AG04450 (cell line): ENCODE measurements at regions not wholly inside any gene's neighbourhood (a gene's known extent, or its start where the extent isn't known, plus 50 kb on each side); places are given as distances from the start of the nearest gene placed in this dataset.
"Not testable (repeated sequence)": the region's sequence is repeated elsewhere in the genome, so short reads cannot be mapped to it uniquely, and the experiment has no call there.

Source experiments
- CTCF ChIA-PET: fragments of 300-600, 350-600 bp; formaldehyde crosslinking; extraction: SDS; loops from one replicate; lab custom pipeline; 2022; ENCODE audit warnings: antibody characterized with exemption, inconsistent platforms; lab: Charles Lee
- POLR2A ChIA-PET: fragments of 350-600 bp; formaldehyde crosslinking; extraction: SDS; loops from one replicate; lab custom pipeline; 2021; ENCODE audit warnings: antibody characterized with exemption, inconsistent platforms; lab: Yijun Ruan, JAX
- DNase-seq: peaks from one replicate; pipeline ENCODE4 v3.0.0-alpha.2; 2011; ENCODE audit warnings: low read depth, low spot score
- H3K27ac ChIP-seq: one replicate; pipeline ENCODE4 v1.5.1; 2012; ENCODE audit warnings: low read depth, low read length, control low read depth
- H3K27me3 ChIP-seq: one replicate; pipeline ENCODE4 v1.6.0; 2012; ENCODE audit warnings: low read length; ENCODE audit not compliant: control insufficient read depth, insufficient read depth
- H3K4me3 ChIP-seq: 2 replicates; pipeline ENCODE4 v1.5.1; 2011; ENCODE audit warnings: mild to moderate bottlenecking, low read depth, low read length, control low read depth
- H3K9me3 ChIP-seq: 2 replicates; pipeline ENCODE4 v1.5.1; 2012; ENCODE audit warnings: low read length; ENCODE audit not compliant: control insufficient read depth, insufficient read depth
- CTCF ChIP-seq: IDR thresholded peaks from 2 replicates; pipeline ENCODE4 v1.5.1; 2011; ENCODE audit warnings: low read depth, low read length, control low read depth, inconsistent platforms

- Histone ChIP-seq H3K9me3 (peaks cover 3% of the 10 kb centered on the region; the same call in 1 of the 2 replicates), H3K27ac (no peak overlapping the region), H3K27me3 (peaks cover 3% of the 10 kb centered on the region), H3K4me3 (no peak overlapping the region)
- CTCF ChIA-PET, result no interaction called here
- POLR2A ChIA-PET, result no interaction called here
- DNase-seq, result no peak
- TF ChIP-seq CTCF, result no peak
Measured at GRCh38 chr10:33773886-33774480, 439.5 kb upstream of the NRP1 start.

GRCh38 chr10:33773253-33773573, 438.7 kb upstream of the NRP1 start:
- peaks cover 3% of the 10 kb centered on the region for H3K27me3 ChIP-seq
- ChIA-PET CTCF (no interaction called here), POLR2A (no interaction called here)
- peaks cover 3% of the 10 kb centered on the region; the same call in 1 of the 2 replicates for H3K9me3 ChIP-seq
- no peak overlapping the region for H3K4me3 ChIP-seq
- TF ChIP-seq CTCF, result no peak
- H3K27ac ChIP-seq, result no peak overlapping the region
- DNase-seq, result no peak

- no peak for TF ChIP-seq CTCF
- peaks cover 3% of the 10 kb centered on the region for H3K27me3 ChIP-seq
- no peak overlapping the region for H3K27ac ChIP-seq
- ChIA-PET POLR2A (no interaction called here), CTCF (no interaction called here)
- H3K9me3 ChIP-seq, result peaks cover 3% of the 10 kb centered on the region; the same call in 1 of the 2 replicates
- no peak for DNase-seq
- no peak overlapping the region for H3K4me3 ChIP-seq
Measured at GRCh38 chr10:33772370-33773252, 438.1 kb upstream of the NRP1 start.

- POLR2A ChIA-PET, H3K27me3 ChIP-seq, H3K4me3 ChIP-seq, H3K9me3 ChIP-seq, CTCF ChIA-PET, DNase-seq, H3K27ac ChIP-seq: not testable (repeated sequence)
Measured at GRCh38 chr10:33771856-33772255, 437.4 kb upstream of the NRP1 start.

- Histone ChIP-seq H3K27me3 (no peaks in the 10 kb centered on the region), H3K9me3 (peaks cover 3% of the 10 kb centered on the region; the same call in 1 of the 2 replicates), H3K4me3 (no peak overlapping the region), H3K27ac (no peak overlapping the region)
- ChIA-PET POLR2A (no interaction called here), CTCF (interaction anchor here (0.7 kb wide), 1 partner anchor 484 kb away, joined by 3 read pairs; no protein-coding TSS in a partner anchor)
- no peak for TF ChIP-seq CTCF
- DNase-seq, result no peak
Measured at GRCh38 chr10:33764694-33765185, 430.3 kb upstream of the NRP1 start.
